Endodermal cell (in vitro differentiated cells): ENCODE measurements at regions not wholly inside any gene's neighbourhood (a gene's known extent, or its start where the extent isn't known, plus 50 kb on each side); places are given as distances from the start of the nearest gene placed in this dataset.
A peak's percentile ranks its signal among the peaks of the same experiment; 100 is the strongest.

Source experiments
- DNase-seq: peaks from one replicate; pipeline ENCODE4 v3.0.0-alpha.2; 2017
- H3K27ac ChIP-seq: 2 replicates; pipeline ENCODE4 v1.5.1; 2013; ENCODE audit warnings: mild to moderate bottlenecking, low read depth, low read length, moderate library complexity
- H3K27me3 ChIP-seq: 2 replicates; pipeline ENCODE4 v1.6.1; 2013; ENCODE audit warnings: mild to moderate bottlenecking, low read length, moderate library complexity; ENCODE audit not compliant: insufficient read depth, control insufficient read depth, poor library complexity, severe bottlenecking
- H3K36me3 ChIP-seq: 2 replicates; pipeline ENCODE4 v1.7.0; 2013; ENCODE audit warnings: mild to moderate bottlenecking, low read length, moderate library complexity; ENCODE audit not compliant: control insufficient read depth, insufficient read depth
- H3K4me1 ChIP-seq: one replicate; pipeline ENCODE4 v1.7.0; 2013; ENCODE audit warnings: low read length; ENCODE audit not compliant: control insufficient read depth, insufficient read depth
- H3K4me3 ChIP-seq: 2 replicates; pipeline ENCODE4 v1.5.1; 2013; ENCODE audit warnings: mild to moderate bottlenecking, low read length, moderate library complexity
- H3K9ac ChIP-seq: 2 replicates; pipeline ENCODE4 v1.6.1; 2013; ENCODE audit warnings: mild to moderate bottlenecking, low read length, moderate library complexity; ENCODE audit not compliant: poor library complexity, severe bottlenecking; ENCODE audit errors: extremely low read depth
- H3K9me3 ChIP-seq: 2 replicates; pipeline ENCODE4 v1.6.1; 2013; ENCODE audit warnings: mild to moderate bottlenecking, low read length, moderate library complexity; ENCODE audit not compliant: control insufficient read depth
- H3K27ac Mint-ChIP-seq: 2 replicates; pipeline ENCODE4 v1.8.0; 2020; ENCODE audit warnings: mixed read lengths
- H3K27me3 Mint-ChIP-seq: 2 replicates; pipeline ENCODE4 v1.8.0; 2021; ENCODE audit warnings: mild to moderate bottlenecking, mixed read lengths; ENCODE audit not compliant: insufficient read depth
- H3K36me3 Mint-ChIP-seq: 2 replicates; pipeline ENCODE4 v1.8.0; 2020; ENCODE audit warnings: low read depth, mixed read lengths
- H3K4me1 Mint-ChIP-seq: 2 replicates; pipeline ENCODE4 v1.8.0; 2020; ENCODE audit warnings: mixed read lengths
- H3K4me3 Mint-ChIP-seq: 2 replicates; pipeline ENCODE4 v1.8.0; 2020; ENCODE audit warnings: mild to moderate bottlenecking, moderate library complexity, mixed read lengths
- H3K9me3 Mint-ChIP-seq: 2 replicates; pipeline ENCODE4 v1.8.0; 2020; ENCODE audit warnings: mild to moderate bottlenecking, mixed read lengths
- WGBS, 2 experiments: methylation state at CpG; one replicate each; pipeline versions ENCODE4 v1.1.5 to v1.1.7; 2013; ENCODE audit warnings: missing lambda C conversion rate in 2 of 2, mixed read lengths in 1 of 2; ENCODE audit not compliant: insufficient coverage in 1 of 2, insufficient read length in 1 of 2; 5-methylcytosine and 5-hydroxymethylcytosine counted together
- TF ChIP-seq, protein P1 (sequence below): fragments of 200-600 bp; sonication (generic); conservative IDR thresholded peaks from 2 replicates; pipeline ENCODE4 v1.5.0; 2021; ENCODE audit warnings: antibody characterized with exemption, mild to moderate bottlenecking

DNA sequence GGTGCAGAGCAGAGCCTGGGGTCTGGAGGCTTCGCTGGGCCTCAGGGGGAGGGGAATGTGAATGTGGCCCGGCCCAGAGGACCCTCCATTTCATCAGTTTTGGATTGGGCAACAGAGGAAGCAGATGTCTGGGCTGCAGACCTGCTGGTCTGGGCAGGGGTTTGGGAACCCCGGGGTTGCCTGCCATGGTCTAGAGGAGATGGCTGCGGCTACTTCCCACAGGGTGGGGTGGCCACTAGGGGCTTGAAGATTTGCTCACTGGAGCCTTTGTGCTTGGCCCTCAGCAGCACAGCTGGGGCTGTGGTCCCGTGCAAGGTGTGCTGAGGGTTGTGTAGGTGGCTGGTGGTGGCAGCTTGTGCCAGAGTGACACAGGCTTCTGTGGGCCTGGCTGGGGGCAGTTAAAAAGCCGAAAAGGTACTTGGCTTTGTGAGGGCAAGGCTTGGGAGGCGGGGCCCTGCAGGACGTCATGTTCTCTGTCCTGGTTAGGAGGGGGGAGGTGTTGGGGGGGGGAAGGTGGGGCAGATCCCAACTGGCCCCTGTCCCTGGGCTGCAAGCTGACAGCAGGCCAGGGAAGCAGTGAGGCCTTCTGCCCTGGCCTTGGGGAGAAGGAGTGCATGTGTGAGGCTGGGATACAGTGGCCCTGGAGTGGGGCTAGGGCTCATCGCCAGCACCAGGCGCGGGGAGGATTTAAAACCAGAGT, 98.0 kb downstream of the KPNA2 start:
- peaks cover 6% of the 10 kb centered on the region for H3K36me3 Mint-ChIP-seq
- H3K27ac Mint-ChIP-seq = peak overlapping the region; percentile 88
- Histone ChIP-seq H3K27ac (no peak overlapping the region), H3K9ac (no peak overlapping the region), H3K4me3 (no peak overlapping the region), H3K9me3 (no peaks in the 10 kb centered on the region), H3K27me3 (no peaks in the 10 kb centered on the region), H3K36me3 (no peaks in the 10 kb centered on the region), H3K4me1 (no peaks in the 10 kb centered on the region)
- H3K4me1 Mint-ChIP-seq = no peaks in the 10 kb centered on the region
- no peaks in the 10 kb centered on the region for H3K27me3 Mint-ChIP-seq
- peak; percentile 86 for DNase-seq
- H3K4me3 Mint-ChIP-seq = no peak overlapping the region
- no peaks in the 10 kb centered on the region for H3K9me3 Mint-ChIP-seq
- TF ChIP-seq, protein P1, sequence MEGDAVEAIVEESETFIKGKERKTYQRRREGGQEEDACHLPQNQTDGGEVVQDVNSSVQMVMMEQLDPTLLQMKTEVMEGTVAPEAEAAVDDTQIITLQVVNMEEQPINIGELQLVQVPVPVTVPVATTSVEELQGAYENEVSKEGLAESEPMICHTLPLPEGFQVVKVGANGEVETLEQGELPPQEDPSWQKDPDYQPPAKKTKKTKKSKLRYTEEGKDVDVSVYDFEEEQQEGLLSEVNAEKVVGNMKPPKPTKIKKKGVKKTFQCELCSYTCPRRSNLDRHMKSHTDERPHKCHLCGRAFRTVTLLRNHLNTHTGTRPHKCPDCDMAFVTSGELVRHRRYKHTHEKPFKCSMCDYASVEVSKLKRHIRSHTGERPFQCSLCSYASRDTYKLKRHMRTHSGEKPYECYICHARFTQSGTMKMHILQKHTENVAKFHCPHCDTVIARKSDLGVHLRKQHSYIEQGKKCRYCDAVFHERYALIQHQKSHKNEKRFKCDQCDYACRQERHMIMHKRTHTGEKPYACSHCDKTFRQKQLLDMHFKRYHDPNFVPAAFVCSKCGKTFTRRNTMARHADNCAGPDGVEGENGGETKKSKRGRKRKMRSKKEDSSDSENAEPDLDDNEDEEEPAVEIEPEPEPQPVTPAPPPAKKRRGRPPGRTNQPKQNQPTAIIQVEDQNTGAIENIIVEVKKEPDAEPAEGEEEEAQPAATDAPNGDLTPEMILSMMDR = peak; percentile 59
- WGBS, 2 experiments = 88 to 96% methylated on average over 4 to 11 of the region's 11 CpGs

GRCh38 chr17:68134046-68134637, 98.6 kb downstream of the KPNA2 start:
- Mint-ChIP-seq H3K4me3 (no peak overlapping the region), H3K4me1 (no peaks in the 10 kb centered on the region), H3K27me3 (no peaks in the 10 kb centered on the region), H3K9me3 (no peaks in the 10 kb centered on the region), H3K27ac (no peak overlapping the region), H3K36me3 (peaks cover 6% of the 10 kb centered on the region)
- Histone ChIP-seq H3K36me3 (no peaks in the 10 kb centered on the region), H3K27me3 (no peaks in the 10 kb centered on the region), H3K4me1 (no peaks in the 10 kb centered on the region), H3K9me3 (no peaks in the 10 kb centered on the region), H3K27ac (no peak overlapping the region), H3K4me3 (no peak overlapping the region), H3K9ac (no peak overlapping the region)
- 91 to 94% methylated on average over 15 to 23 of the region's 23 CpGs for WGBS, 2 experiments
- TF ChIP-seq, protein P1 = no peak
- peak; percentile 53 for DNase-seq

DNA sequence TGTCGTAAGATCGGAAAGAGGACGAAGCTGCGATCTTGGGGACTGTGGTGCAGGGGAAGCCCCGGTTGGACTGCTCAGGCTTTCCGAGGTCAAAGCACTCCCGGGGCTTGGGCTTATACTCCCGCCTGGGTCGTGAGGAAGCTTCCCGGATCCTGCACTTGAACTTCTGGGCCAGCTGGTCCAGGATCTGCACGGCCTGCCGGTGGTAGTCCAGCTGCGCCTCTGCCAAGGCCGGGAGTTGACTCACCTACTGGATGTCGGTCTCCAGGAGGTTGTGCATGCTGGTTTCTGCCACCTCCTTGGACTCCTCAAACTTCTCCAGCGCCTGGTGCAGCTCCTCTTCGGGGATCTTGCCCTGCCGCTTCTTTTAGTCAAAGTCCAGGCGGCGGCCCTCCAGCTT, 99.2 kb downstream of the KPNA2 start:
- TF ChIP-seq, protein P1 = no peak
- H3K27me3 Mint-ChIP-seq = no peaks in the 10 kb centered on the region

More for the DNA sequence above, 99.2 kb downstream of the KPNA2 start:
- H3K9ac ChIP-seq = no peak overlapping the region
- H3K9me3 ChIP-seq = no peaks in the 10 kb centered on the region
- H3K27me3 ChIP-seq = no peaks in the 10 kb centered on the region
- DNase-seq = no peak
- no peaks in the 10 kb centered on the region for H3K36me3 ChIP-seq
- H3K27ac ChIP-seq = no peak overlapping the region
- H3K4me1 ChIP-seq = no peaks in the 10 kb centered on the region
- H3K4me1 Mint-ChIP-seq = no peaks in the 10 kb centered on the region
- 94 to 97% methylated on average over 13 to 20 of the region's 20 CpGs for WGBS, 2 experiments
- no peak overlapping the region for H3K27ac Mint-ChIP-seq
- no peak overlapping the region for H3K4me3 ChIP-seq
- no peaks in the 10 kb centered on the region for H3K9me3 Mint-ChIP-seq
- no peak overlapping the region for H3K4me3 Mint-ChIP-seq
- H3K36me3 Mint-ChIP-seq = peaks cover 6% of the 10 kb centered on the region
